B cell (primary cell): ENCODE measurements at regions not wholly inside any gene's neighbourhood (a gene's known extent, or its start where the extent isn't known, plus 50 kb on each side); places are given as distances from the start of the nearest gene placed in this dataset.

Experiments
- ATAC-seq: fragments of 200-7000 bp; cut with Tn5 transposase; one replicate; pipeline ENCODE4 v1.10.0; 2021; ENCODE audit warnings: low read depth, mild to moderate bottlenecking, moderate number of reproducible peaks, moderate library complexity
- CTCF ChIA-PET: fragments of 350-600 bp; sonication (Branson Sonifier 250); formaldehyde crosslinking; loops from one replicate; lab custom pipeline; 2021; ENCODE audit warnings: antibody characterized with exemption, inconsistent platforms; lab: Charles Lee
- POLR2A ChIA-PET: fragments of 350-600 bp; sonication (Branson Sonifier 250); formaldehyde crosslinking; loops from one replicate; lab custom pipeline; 2021; ENCODE audit warnings: antibody characterized with exemption; lab: Charles Lee
- DNase-seq: peaks from one replicate; pipeline ENCODE4 v3.0.0; 2013
- H2AFZ ChIP-seq: 2 replicates; pipeline ENCODE4 v1.6.1; 2012; ENCODE audit warnings: mild to moderate bottlenecking, low read depth, low read length; ENCODE audit not compliant: insufficient read depth, poor library complexity, severe bottlenecking
- H3K27ac ChIP-seq, 2 donors: 1 replicate in 1 of 2; 2 replicates in 1 of 2; pipeline ENCODE4 v1.5.1; 2012 to 2013; ENCODE audit warnings: low read length in 2 of 2, mild to moderate bottlenecking in 2 of 2, moderate library complexity in 1 of 2
- H3K27me3 ChIP-seq, 4 experiments: fragments of 200-600 bp in 1 of 4; sonication (generic) in 1 of 4; replicated peaks in 1 of 4; 1 replicate in 2 of 4; 2 replicates in 2 of 4; pipeline versions ENCODE4 v1.6.1 to v1.7.0; 2013 to 2016; ENCODE audit warnings: low read length in 3 of 4, mild to moderate bottlenecking in 2 of 4, mixed read lengths in 1 of 4, moderate library complexity in 1 of 4; ENCODE audit not compliant: insufficient read depth in 4 of 4, control insufficient read depth in 3 of 4; ENCODE audit errors: control extremely low read depth in 1 of 4
- H3K36me3 ChIP-seq, 2 experiments: replicated peaks in 1 of 2; 1 replicate in 1 of 2; 2 replicates in 1 of 2; pipeline versions ENCODE4 v1.6.1 to v1.7.1; 2013; ENCODE audit warnings: low read length in 1 of 2; ENCODE audit not compliant: insufficient read depth in 2 of 2, control insufficient read depth in 1 of 2; ENCODE audit errors: control extremely low read depth in 1 of 2, extremely low read depth in 1 of 2
- H3K4me1 ChIP-seq, 2 donors: fragments of 200-600 bp in 1 of 2; sonication (generic) in 1 of 2; 1 replicate in 1 of 2; 2 replicates in 1 of 2; pipeline versions ENCODE4 v1.5.1 to v1.6.1; 2013 to 2017; ENCODE audit warnings: low read length in 2 of 2; ENCODE audit not compliant: control insufficient read depth in 2 of 2, insufficient read depth in 2 of 2
- H3K4me2 ChIP-seq: replicated peaks from 2 replicates; pipeline ENCODE3; 2012; ENCODE audit warnings: mild to moderate bottlenecking, low read depth, low read length; ENCODE audit not compliant: poor library complexity, severe bottlenecking
- H3K4me3 ChIP-seq, 5 experiments: fragments of 200-600 bp in 1 of 5; sonication (generic) in 1 of 5; 1 replicate in 3 of 5; 2 replicates in 2 of 5; pipeline versions ENCODE4 v1.5.1 to v1.7.0; 2011 to 2016; ENCODE audit warnings: low read length in 4 of 5, mild to moderate bottlenecking in 4 of 5, low read depth in 2 of 5, control low read depth in 1 of 5, moderate library complexity in 1 of 5; ENCODE audit not compliant: insufficient read depth in 1 of 5; ENCODE audit errors: control extremely low read depth in 1 of 5, extremely low read depth in 1 of 5
- H3K79me2 ChIP-seq: fragments of 200-600 bp; sonication (generic); one replicate; pipeline ENCODE4 v1.6.0; 2016; ENCODE audit warnings: low read length; ENCODE audit not compliant: control insufficient read depth, insufficient read depth
- H3K9ac ChIP-seq: fragments of 200-600 bp; sonication (generic); 2 replicates; pipeline ENCODE4 v1.6.1; 2017; ENCODE audit warnings: mild to moderate bottlenecking, low read length, moderate library complexity
- H3K9me3 ChIP-seq, 3 donors: one replicate each; pipeline versions ENCODE4 v1.6.1 to v1.7.1; 2013; ENCODE audit warnings: low read length in 2 of 3; ENCODE audit not compliant: control insufficient read depth in 2 of 3, insufficient read depth in 1 of 3; ENCODE audit errors: control extremely low read depth in 1 of 3
- H4K20me1 ChIP-seq: 2 replicates; pipeline ENCODE4 v1.6.0; 2012; ENCODE audit warnings: mild to moderate bottlenecking, low read length; ENCODE audit not compliant: insufficient read depth, control insufficient read depth, poor library complexity, severe bottlenecking
- H3K27ac Mint-ChIP-seq: one replicate; pipeline ENCODE4 v1.8.0; 2021; ENCODE audit warnings: mixed read lengths
- H3K27me3 Mint-ChIP-seq: one replicate; pipeline ENCODE4 v1.8.0; 2021; ENCODE audit warnings: mixed read lengths
- H3K4me1 Mint-ChIP-seq: one replicate; pipeline ENCODE4 v1.8.0; 2021; ENCODE audit warnings: mixed read lengths
- H3K4me3 Mint-ChIP-seq: one replicate; pipeline ENCODE4 v1.8.0; 2021; ENCODE audit warnings: mixed read lengths
- H3K9me3 Mint-ChIP-seq: one replicate; pipeline ENCODE4 v1.8.0; 2022; ENCODE audit warnings: mixed read lengths; ENCODE audit not compliant: insufficient read depth
- EZH2 ChIP-seq: IDR thresholded peaks from 2 replicates; pipeline ENCODE4 v1.6.1; 2012; ENCODE audit warnings: borderline replicate concordance, low read depth, mild to moderate bottlenecking, moderate library complexity, low read length; ENCODE audit not compliant: insufficient read depth, poor library complexity, severe bottlenecking
- WGBS: methylation state at CpG from one replicate; pipeline ENCODE4 v1.1.5; 2013; ENCODE audit warnings: missing lambda C conversion rate; ENCODE audit not compliant: insufficient coverage; 5-methylcytosine and 5-hydroxymethylcytosine counted together
- intact Hi-C: fragments of 100-400 bp; cut with micrococcal nuclease; formaldehyde crosslinking; loops from one replicate; pipeline ENCODE4 v1.10.0; 2022
- TF ChIP-seq, protein P1 (sequence below): fragments of 200-600 bp; IDR thresholded peaks from one replicate; pipeline ENCODE4 v1.8.0; 2022; ENCODE audit warnings: antibody characterized with exemption, mild to moderate bottlenecking

DNA sequence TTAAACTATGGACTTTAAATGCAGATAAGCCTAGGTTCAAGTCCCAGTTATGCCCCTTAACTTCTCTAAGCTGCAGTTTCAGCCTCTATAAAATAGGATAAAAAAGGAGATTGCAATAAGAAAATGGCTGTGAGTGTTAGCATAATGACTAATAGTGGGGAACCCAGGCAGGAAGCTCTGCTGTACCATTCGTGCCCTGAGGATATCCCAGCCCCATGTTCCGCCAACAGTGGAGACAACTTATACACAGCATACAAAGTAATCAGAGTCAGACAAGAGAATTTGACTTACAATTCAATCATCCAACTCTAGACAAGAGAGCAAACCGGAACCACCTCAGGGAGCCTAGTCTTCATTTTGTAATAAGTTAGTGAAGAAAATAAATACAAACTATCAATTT lies 141.5 kb upstream of the FSTL4 start:
- Histone ChIP-seq H4K20me1 (no peaks in the 10 kb centered on the region), H3K4me3 (no peak overlapping the region), H3K4me1 (no peaks in the 10 kb centered on the region), H2AFZ (no peak overlapping the region), H3K27ac (no peak overlapping the region), H3K9me3 (no peaks in the 10 kb centered on the region), H3K4me2 (no peak overlapping the region), H3K27me3 (peaks cover 0 to 4% (median 1%) of the 10 kb centered on the region in 4 experiments), H3K36me3 (no peaks in the 10 kb centered on the region), H3K9ac (no peak overlapping the region), H3K79me2 (no peaks in the 10 kb centered on the region)
- no CpG with 5 or more reads among the region's 3 CpGs for WGBS
- intact Hi-C loops, result loop anchor here (10.0 kb wide), 1 partner anchor 111 kb away; no protein-coding TSS in a partner anchor
- TF ChIP-seq, protein P1, sequence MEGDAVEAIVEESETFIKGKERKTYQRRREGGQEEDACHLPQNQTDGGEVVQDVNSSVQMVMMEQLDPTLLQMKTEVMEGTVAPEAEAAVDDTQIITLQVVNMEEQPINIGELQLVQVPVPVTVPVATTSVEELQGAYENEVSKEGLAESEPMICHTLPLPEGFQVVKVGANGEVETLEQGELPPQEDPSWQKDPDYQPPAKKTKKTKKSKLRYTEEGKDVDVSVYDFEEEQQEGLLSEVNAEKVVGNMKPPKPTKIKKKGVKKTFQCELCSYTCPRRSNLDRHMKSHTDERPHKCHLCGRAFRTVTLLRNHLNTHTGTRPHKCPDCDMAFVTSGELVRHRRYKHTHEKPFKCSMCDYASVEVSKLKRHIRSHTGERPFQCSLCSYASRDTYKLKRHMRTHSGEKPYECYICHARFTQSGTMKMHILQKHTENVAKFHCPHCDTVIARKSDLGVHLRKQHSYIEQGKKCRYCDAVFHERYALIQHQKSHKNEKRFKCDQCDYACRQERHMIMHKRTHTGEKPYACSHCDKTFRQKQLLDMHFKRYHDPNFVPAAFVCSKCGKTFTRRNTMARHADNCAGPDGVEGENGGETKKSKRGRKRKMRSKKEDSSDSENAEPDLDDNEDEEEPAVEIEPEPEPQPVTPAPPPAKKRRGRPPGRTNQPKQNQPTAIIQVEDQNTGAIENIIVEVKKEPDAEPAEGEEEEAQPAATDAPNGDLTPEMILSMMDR, result no peak
- no peak overlapping the region for H3K27ac Mint-ChIP-seq
- no peak overlapping the region for H3K4me3 Mint-ChIP-seq
- H3K4me1 Mint-ChIP-seq, result peaks cover 5% of the 10 kb centered on the region
- H3K27me3 Mint-ChIP-seq, result peaks cover 21% of the 10 kb centered on the region
- ChIA-PET POLR2A (no interaction called here), CTCF (interaction anchor here (1.2 to 3.6 kb wide), 5 partner anchors 9 to 226 kb away, joined by 3 to 19 read pairs (median 9); no protein-coding TSS in a partner anchor)
- ATAC-seq (no peak), DNase-seq (no peak)
- no peaks in the 10 kb centered on the region for H3K9me3 Mint-ChIP-seq

DNA sequence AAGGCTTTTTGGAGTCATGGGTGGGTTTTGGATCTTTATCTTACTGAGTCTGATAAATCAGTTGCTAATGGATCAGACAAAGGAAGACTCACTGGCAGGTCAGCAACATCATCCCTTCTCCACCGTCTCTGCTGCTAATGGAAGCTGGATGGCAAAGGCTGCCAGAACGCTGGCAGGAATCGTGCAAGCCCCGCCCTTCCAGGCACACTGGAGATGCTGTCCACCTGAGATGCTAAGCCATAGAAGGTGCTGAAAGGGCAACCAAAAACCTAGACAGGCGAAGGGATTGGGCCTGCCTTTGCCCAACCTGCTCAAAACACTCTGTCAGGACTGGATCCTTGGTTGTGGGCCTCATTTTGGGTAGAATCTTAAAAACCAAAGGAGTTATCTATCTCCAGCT lies 139.5 kb upstream of the FSTL4 start:
- no peak for ATAC-seq
- H3K4me3 ChIP-seq, result no peak overlapping the region
- no peak overlapping the region for H3K4me2 ChIP-seq
- 93% methylated on average over 4 of the region's 5 CpGs for WGBS
- no peaks in the 10 kb centered on the region for H3K79me2 ChIP-seq
- H3K36me3 ChIP-seq, result no peaks in the 10 kb centered on the region
- ChIA-PET POLR2A (no interaction called here), CTCF (no interaction called here)
- no peaks in the 10 kb centered on the region for H4K20me1 ChIP-seq
- H2AFZ ChIP-seq, result no peak overlapping the region
- no peak overlapping the region for H3K27ac Mint-ChIP-seq
- H3K4me3 Mint-ChIP-seq, result no peak overlapping the region
- TF ChIP-seq, protein P1, result no peak
- no peak for TF ChIP-seq EZH2
- DNase-seq, result no peak
- H3K27ac ChIP-seq, result no peak overlapping the region
- peaks cover 20% of the 10 kb centered on the region for H3K27me3 Mint-ChIP-seq
- H3K4me1 ChIP-seq, result no peaks in the 10 kb centered on the region
- H3K9ac ChIP-seq, result no peak overlapping the region
- peaks cover 0 to 4% (median 1%) of the 10 kb centered on the region in 4 experiments for H3K27me3 ChIP-seq
- peaks cover 2% of the 10 kb centered on the region for H3K9me3 Mint-ChIP-seq
- intact Hi-C loops, result loop anchor here (10.0 kb wide), 1 partner anchor 113 kb away; no protein-coding TSS in a partner anchor
- peaks cover 0 to 3% (median 0%) of the 10 kb centered on the region in 3 donors for H3K9me3 ChIP-seq
- peaks cover 5% of the 10 kb centered on the region for H3K4me1 Mint-ChIP-seq
